ENCODE measurements at regions not wholly inside any gene's neighbourhood (a gene's known extent, or its start where the extent isn't known, plus 50 kb on each side); places are given as distances from the start of the nearest gene placed in this dataset.

- Histone ChIP-seq H3K56ac (ENCODE audit: insufficient read length, low read depth, low read length) (no peak overlapping the region), H3K23me2 (ENCODE audit: insufficient read length, low read depth, low read length, poor library complexity, severe bottlenecking) (no peaks in the 10 kb centered on the region), H2AFZ (ENCODE audit: low read length) (no peak overlapping the region), H3K9ac (ENCODE audit: extremely low read depth, insufficient read length, low read length) (no peak overlapping the region), H3K27me3 (ENCODE audit: insufficient read depth, low read length) (no peaks in the 10 kb centered on the region), H4K5ac (ENCODE audit: insufficient read length, low read depth, low read length) (no peak overlapping the region), H3K4ac (ENCODE audit: low read depth, low read length) (no peak overlapping the region), H3K79me2 (ENCODE audit: insufficient read depth, low read length) (no peaks in the 10 kb centered on the region), H2AK5ac (ENCODE audit: insufficient read length, low read length) (no peak overlapping the region), H4K91ac (ENCODE audit: insufficient read length, low read depth, low read length) (no peak overlapping the region), H4K20me1 (ENCODE audit: control insufficient read depth, insufficient read depth, insufficient read length) (no peaks in the 10 kb centered on the region), H2BK15ac (ENCODE audit: low read depth, low read length) (no peak overlapping the region), H3K9me3 (ENCODE audit: control insufficient read depth, low read depth, low read length) (no peaks in the 10 kb centered on the region), H3K14ac (ENCODE audit: insufficient read depth, low read length) (no peak overlapping the region), H3K4me1 (ENCODE audit: insufficient read depth, low read length) (no peaks in the 10 kb centered on the region), H3K23ac (ENCODE audit: insufficient read length, low read depth, low read length) (no peak overlapping the region), H3K79me1 (ENCODE audit: insufficient read depth, low read depth, low read length, poor library complexity, severe bottlenecking) (no peaks in the 10 kb centered on the region), H3K18ac (ENCODE audit: insufficient read length, low read depth, low read length) (no peak overlapping the region), H2BK12ac (ENCODE audit: insufficient read length, low read depth, low read length) (no peak overlapping the region), H2BK5ac (ENCODE audit: insufficient read length, low read length) (no peak overlapping the region), H3K27ac (ENCODE audit: insufficient read length, low read depth, low read length) (no peak overlapping the region), H3T11ph (ENCODE audit: low read length) (no peak overlapping the region), H4K8ac (replicated peaks; ENCODE audit: insufficient read length, low read depth, low read length) (no peak overlapping the region), H3K4me2 (ENCODE audit: insufficient read depth, insufficient read length, low read length) (no peak overlapping the region), H2BK20ac (ENCODE audit: low read depth, low read length, poor library complexity, severe bottlenecking) (no peak overlapping the region), H2BK120ac (ENCODE audit: low read depth, low read length, poor library complexity, severe bottlenecking) (no peak overlapping the region)
- Mint-ChIP-seq H3K4me3 (no peak overlapping the region), H3K4me1 (no peaks in the 10 kb centered on the region), H3K27ac (no peak overlapping the region), H3K36me3 (ENCODE audit: insufficient read depth in 1 of 3, low read depth in 3 of 3) (no peaks in the 10 kb centered on the region), H3K27me3 (ENCODE audit: low read depth) (no peaks in the 10 kb centered on the region), H3K9me3 (no peaks in the 10 kb centered on the region)
- no peak for DNase-seq
- TF ChIP-seq CTCF (conservative IDR thresholded peaks at IDR 0.05): no peak
- no CpG with 5 or more reads among the region's 1 CpG for WGBS (ENCODE audit: extremely low coverage, insufficient read length, low lambda C conversion rate)
These were observed 269.0 kb upstream of the C1orf87 start for GRCh38 chr1:60342569-60342968.
